Body of pancreas (tissue), 4 donors: ENCODE measurements at regions not wholly inside any gene's neighbourhood (a gene's known extent, or its start where the extent isn't known, plus 50 kb on each side); places are given as distances from the start of the nearest gene placed in this dataset.

Experiments
- POLR2A ChIP-seq, 3 donors: fragments of 450-650 bp; IDR thresholded peaks; one replicate each; pipeline ENCODE4 v1.6.1; 2016; ENCODE audit warnings: antibody characterized with exemption in 3 of 3, mild to moderate bottlenecking in 2 of 3
- TF ChIP-seq, protein P1 (sequence below), 7 experiments: fragments of 450-650 bp in 4 of 7; fragments of 200-600 bp in 3 of 7; sonication (generic) in 3 of 7; IDR thresholded peaks; one replicate each; pipeline ENCODE4 v1.5.1; 2016 to 2019; ENCODE audit warnings: antibody characterized with exemption in 7 of 7

GRCh38 chr3:177512945-177513814 is 315.9 kb upstream of the TBL1XR1 start:
- TF ChIP-seq, protein P1, sequence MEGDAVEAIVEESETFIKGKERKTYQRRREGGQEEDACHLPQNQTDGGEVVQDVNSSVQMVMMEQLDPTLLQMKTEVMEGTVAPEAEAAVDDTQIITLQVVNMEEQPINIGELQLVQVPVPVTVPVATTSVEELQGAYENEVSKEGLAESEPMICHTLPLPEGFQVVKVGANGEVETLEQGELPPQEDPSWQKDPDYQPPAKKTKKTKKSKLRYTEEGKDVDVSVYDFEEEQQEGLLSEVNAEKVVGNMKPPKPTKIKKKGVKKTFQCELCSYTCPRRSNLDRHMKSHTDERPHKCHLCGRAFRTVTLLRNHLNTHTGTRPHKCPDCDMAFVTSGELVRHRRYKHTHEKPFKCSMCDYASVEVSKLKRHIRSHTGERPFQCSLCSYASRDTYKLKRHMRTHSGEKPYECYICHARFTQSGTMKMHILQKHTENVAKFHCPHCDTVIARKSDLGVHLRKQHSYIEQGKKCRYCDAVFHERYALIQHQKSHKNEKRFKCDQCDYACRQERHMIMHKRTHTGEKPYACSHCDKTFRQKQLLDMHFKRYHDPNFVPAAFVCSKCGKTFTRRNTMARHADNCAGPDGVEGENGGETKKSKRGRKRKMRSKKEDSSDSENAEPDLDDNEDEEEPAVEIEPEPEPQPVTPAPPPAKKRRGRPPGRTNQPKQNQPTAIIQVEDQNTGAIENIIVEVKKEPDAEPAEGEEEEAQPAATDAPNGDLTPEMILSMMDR (IDR thresholded peaks at IDR 0.05) = no peak
- no peak for TF ChIP-seq POLR2A (IDR thresholded peaks at IDR 0.05)
